GM12873 (cell line): ENCODE measurements at regions not wholly inside any gene's neighbourhood (a gene's known extent, or its start where the extent isn't known, plus 50 kb on each side); places are given as distances from the start of the nearest gene placed in this dataset.

Source experiments
- TF ChIP-seq, protein P1 (sequence below): IDR thresholded peaks from 2 replicates; pipeline ENCODE4 v1.5.1; 2012; ENCODE audit warnings: low read depth, mild to moderate bottlenecking, moderate library complexity, low read length, control low read depth; ENCODE audit not compliant: insufficient read depth; ENCODE audit errors: missing control alignments

DNA sequence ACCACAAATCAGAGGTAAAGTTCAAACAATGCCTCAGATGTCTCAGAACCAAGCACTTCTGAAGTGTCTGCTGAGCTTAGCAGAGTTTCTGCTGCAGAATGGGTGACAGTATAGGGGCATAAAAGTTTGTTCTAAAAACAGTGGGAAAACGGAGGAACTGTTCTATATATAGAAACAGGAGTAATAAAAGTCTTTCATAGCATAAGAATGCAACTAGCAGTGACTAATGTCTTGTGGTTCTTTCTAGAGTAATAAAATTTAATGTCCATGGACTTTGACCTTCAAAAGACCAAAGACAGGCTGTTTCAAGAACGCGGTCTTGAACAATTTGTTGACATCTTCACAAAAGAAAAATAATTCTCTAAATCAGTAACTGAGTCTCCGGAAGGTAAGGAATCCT lies 107.5 kb upstream of the FAR2 start:
- TF ChIP-seq, protein P1, sequence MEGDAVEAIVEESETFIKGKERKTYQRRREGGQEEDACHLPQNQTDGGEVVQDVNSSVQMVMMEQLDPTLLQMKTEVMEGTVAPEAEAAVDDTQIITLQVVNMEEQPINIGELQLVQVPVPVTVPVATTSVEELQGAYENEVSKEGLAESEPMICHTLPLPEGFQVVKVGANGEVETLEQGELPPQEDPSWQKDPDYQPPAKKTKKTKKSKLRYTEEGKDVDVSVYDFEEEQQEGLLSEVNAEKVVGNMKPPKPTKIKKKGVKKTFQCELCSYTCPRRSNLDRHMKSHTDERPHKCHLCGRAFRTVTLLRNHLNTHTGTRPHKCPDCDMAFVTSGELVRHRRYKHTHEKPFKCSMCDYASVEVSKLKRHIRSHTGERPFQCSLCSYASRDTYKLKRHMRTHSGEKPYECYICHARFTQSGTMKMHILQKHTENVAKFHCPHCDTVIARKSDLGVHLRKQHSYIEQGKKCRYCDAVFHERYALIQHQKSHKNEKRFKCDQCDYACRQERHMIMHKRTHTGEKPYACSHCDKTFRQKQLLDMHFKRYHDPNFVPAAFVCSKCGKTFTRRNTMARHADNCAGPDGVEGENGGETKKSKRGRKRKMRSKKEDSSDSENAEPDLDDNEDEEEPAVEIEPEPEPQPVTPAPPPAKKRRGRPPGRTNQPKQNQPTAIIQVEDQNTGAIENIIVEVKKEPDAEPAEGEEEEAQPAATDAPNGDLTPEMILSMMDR = no peak

DNA sequence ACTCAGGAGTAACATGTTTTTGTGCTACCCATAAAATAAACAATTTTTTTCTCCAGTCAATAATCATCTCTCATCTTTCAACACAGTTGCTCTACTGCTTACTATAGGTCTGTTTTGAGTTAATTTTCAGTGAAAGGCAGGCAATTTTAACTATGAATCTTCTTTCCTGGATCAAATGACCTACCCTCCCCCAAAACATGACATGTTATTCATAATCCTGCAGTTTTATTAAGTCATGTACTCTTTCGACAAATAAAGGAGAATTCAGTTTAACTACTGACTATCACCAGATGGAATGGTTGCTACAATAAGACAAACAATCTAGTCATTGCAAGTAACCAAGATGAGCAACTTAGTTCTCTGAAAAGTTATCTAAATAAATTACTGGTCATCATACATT lies 106.0 kb upstream of the FAR2 start:
- TF ChIP-seq, protein P1 = no peak

DNA sequence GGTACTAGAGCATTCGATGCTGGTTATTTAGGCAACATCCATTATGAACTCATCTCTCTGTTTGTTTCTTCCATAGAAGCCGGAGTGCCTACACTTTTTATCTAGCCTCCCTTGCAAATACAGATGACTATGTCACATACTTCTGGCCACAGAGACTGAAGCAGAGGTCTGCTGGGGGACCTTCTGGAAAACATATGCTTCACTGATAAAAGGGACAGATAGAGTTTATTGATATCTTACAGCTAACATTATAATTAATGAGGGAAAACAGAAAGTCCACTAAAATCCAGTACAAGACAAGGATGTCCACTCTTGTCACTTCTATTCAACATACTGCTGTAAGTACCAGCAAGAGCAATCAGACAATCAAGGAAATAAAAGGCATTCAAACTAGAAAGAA lies 104.3 kb upstream of the FAR2 start:
- TF ChIP-seq, protein P1 = no peak

DNA sequence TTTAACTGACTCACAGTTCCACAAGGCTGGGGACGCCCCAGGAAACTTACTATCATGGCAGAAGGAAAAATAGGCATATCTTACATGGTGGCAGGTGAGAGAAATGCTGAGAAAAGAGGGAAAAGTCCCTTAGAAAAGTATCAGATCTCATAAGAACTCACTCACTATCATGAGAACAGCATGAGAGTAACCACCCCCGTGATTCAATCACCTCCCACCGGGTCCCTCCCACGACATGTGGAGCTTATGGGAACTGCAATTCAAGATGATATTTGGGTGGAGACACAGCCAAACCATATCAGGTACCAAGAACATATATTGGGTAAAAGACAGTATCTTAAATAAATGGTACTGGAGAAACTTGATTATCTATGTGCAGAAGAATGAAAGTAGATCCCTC lies 100.3 kb upstream of the FAR2 start:
- TF ChIP-seq, protein P1 = no peak

DNA sequence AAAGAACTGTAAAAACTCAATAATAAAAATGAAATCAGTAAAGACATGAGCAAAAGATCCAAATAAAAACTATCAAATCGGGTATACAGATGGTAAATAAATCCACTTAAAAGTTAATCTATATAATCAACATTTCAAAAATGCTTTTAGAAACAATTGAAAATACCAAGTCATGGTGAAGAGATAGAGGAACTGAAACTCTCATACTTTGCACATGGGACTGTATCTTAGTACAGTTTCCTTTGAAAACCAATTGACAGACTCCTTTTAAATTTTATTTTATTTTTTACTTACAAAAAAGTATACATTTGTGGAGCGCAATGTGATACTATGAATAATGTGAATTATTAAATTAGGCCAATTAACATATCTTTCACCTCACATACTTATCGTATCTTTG lies 98.6 kb upstream of the FAR2 start:
- TF ChIP-seq, protein P1 = no peak

DNA sequence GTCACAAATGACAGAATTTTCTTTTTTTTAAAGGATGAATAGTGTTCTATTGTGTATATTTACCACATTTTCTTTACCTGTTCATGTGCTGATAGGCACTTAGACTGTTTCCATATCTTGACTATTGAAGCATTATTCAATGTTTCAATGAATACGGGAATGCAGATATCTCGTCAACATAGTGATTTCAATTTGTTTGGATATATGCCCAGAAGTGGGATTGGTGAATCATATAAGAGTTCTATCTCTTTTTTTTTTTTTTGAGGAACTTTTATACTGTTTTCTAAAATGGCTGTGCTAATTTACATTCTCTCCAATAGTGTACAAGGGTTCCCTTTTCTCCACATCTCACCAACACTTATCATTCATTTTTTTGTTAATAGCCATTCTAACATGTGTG lies 97.9 kb upstream of the FAR2 start:
- TF ChIP-seq, protein P1 = no peak

DNA sequence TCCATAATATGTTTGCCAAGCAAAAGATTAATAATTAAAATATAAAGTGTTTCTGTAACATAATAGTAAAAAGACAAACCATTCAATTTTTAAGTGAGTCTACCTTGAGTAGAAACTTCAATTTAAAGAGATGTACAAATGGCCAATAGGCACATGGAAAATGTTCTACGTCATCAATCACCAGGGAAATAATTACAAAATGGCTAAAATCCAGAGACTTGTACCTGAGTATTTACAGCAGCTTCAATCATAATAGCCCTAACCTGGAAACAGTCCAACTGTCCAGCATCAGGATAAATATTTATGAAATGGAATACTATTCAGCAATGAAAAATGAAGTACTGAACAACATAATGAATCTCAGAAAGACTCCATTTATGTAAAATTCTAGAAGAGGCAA lies 95.5 kb upstream of the FAR2 start:
- TF ChIP-seq, protein P1 = no peak
